ENCODE measurements at regions not wholly inside any gene's neighbourhood (a gene's known extent, or its start where the extent isn't known, plus 50 kb on each side); places are given as distances from the start of the nearest gene placed in this dataset.

- peaks cover 4 to 40% (median 26%) of the 10 kb centered on the region in 10 experiments; a peak in 19 of 20 replicates for H3K4me1 ChIP-seq
- no peak overlapping the region for H3K4me3 ChIP-seq
- TF ChIP-seq Cebpa-rat (IDR thresholded peaks at IDR 0.05) = no peak
- 0 out of 22 replicates have a peak overlapping the region, but pooled peaks of 1 of the 11 experiments have one; percentile 11 for H3K4me2 ChIP-seq
- H3K27ac ChIP-seq = no peak overlapping the region
- H3K36me3 ChIP-seq = no peaks in the 10 kb centered on the region
- peaks cover 0 to 3% (median 0%) of the 10 kb centered on the region in 11 experiments; a peak in 1 of 22 replicates for H4K20me1 ChIP-seq
- H3K9me3 ChIP-seq (replicated peaks in 1 of 11) = no peaks in the 10 kb centered on the region
- H3K27me3 ChIP-seq = peaks cover 0 to 30% (median 12%) of the 10 kb centered on the region in 11 experiments; a peak in 7 of 22 replicates
- no peak overlapping the region for H3K9ac ChIP-seq
Measured at GRCh38 chr3:72587282-72587681, 261.0 kb downstream of the SHQ1 start.

- peaks cover 10 to 46% (median 32%) of the 10 kb centered on the region in 10 experiments; a peak in 19 of 20 replicates for H3K4me1 ChIP-seq
- TF ChIP-seq Cebpa-rat (IDR thresholded peaks at IDR 0.05) = no peak
- H3K27me3 ChIP-seq = peaks cover 0 to 30% (median 12%) of the 10 kb centered on the region in 11 experiments; a peak in 8 of 22 replicates
Measured at GRCh38 chr3:72586694-72587093, 261.6 kb downstream of the SHQ1 start.

GRCh38 chr3:72585966-72586365 lies 262.3 kb downstream of the SHQ1 start:
- H4K20me1 ChIP-seq = peaks cover 0 to 9% (median 0%) of the 10 kb centered on the region in 11 experiments; a peak in 1 of 22 replicates
- H3K4me2 ChIP-seq = no peak overlapping the region
- no peaks in the 10 kb centered on the region for H3K9me3 ChIP-seq (replicated peaks in 1 of 11)
- no peak overlapping the region for H3K9ac ChIP-seq
- no peak overlapping the region for H3K4me3 ChIP-seq
- no peak overlapping the region for H3K27ac ChIP-seq
- H3K4me1 ChIP-seq = peaks cover 11 to 47% (median 37%) of the 10 kb centered on the region in 10 experiments; a peak in 19 of 20 replicates
- no peak for TF ChIP-seq Cebpa-rat (IDR thresholded peaks at IDR 0.05)
- peaks cover 0 to 36% (median 16%) of the 10 kb centered on the region in 11 experiments; a peak in 13 of 22 replicates for H3K27me3 ChIP-seq
- no peaks in the 10 kb centered on the region for H3K36me3 ChIP-seq

More at GRCh38 chr3:72586694-72587093, 261.6 kb downstream of the SHQ1 start:
- no peak overlapping the region for H3K27ac ChIP-seq
- no peak overlapping the region for H3K4me3 ChIP-seq
- H3K4me2 ChIP-seq = no peak overlapping the region
- H3K36me3 ChIP-seq = no peaks in the 10 kb centered on the region
- H3K9me3 ChIP-seq (replicated peaks in 1 of 11) = no peaks in the 10 kb centered on the region
- peaks cover 0 to 7% (median 0%) of the 10 kb centered on the region in 11 experiments; a peak in 1 of 22 replicates for H4K20me1 ChIP-seq
- no peak overlapping the region for H3K9ac ChIP-seq

- no peak for TF ChIP-seq Cebpa-rat (IDR thresholded peaks at IDR 0.05)
Measured at GRCh38 chr3:72584262-72584661, 264.0 kb downstream of the SHQ1 start.

GRCh38 chr3:72582963-72583362 lies 265.3 kb downstream of the SHQ1 start:
- no peak overlapping the region for H3K4me3 ChIP-seq
- H3K4me2 ChIP-seq = peak overlapping the region in 9 of 11 experiments; percentile 62 to 77 (median 70); a peak in 18 of 22 replicates
- peaks cover 0 to 61% (median 41%) of the 10 kb centered on the region in 11 experiments; a peak in 16 of 22 replicates for H3K27me3 ChIP-seq
- no peak for TF ChIP-seq Cebpa-rat (IDR thresholded peaks at IDR 0.05)
- H3K9ac ChIP-seq = no peak overlapping the region
- H3K27ac ChIP-seq = peak overlapping the region in 2 of 11 experiments; percentile 23 to 47; a peak in 3 of 22 replicates
- H3K9me3 ChIP-seq (replicated peaks in 1 of 11) = 0 out of 22 replicates have a peak, but pooled peaks cover 0 to 5% (median 0%) of the 10 kb centered on the region in 11 experiments
- H4K20me1 ChIP-seq = peaks cover 0 to 9% (median 0%) of the 10 kb centered on the region in 11 experiments; a peak in 1 of 22 replicates
- H3K36me3 ChIP-seq = no peaks in the 10 kb centered on the region
- peaks cover 11 to 34% (median 29%) of the 10 kb centered on the region in 10 experiments; a peak in 19 of 20 replicates for H3K4me1 ChIP-seq

More at GRCh38 chr3:72584262-72584661, 264.0 kb downstream of the SHQ1 start:
- Histone ChIP-seq H3K36me3 (no peaks in the 10 kb centered on the region), H3K4me1 (peaks cover 11 to 34% (median 29%) of the 10 kb centered on the region in 10 experiments; a peak in 19 of 20 replicates), H3K27me3 (peaks cover 0 to 53% (median 33%) of the 10 kb centered on the region in 11 experiments; a peak in 16 of 22 replicates), H3K4me2 (no peak overlapping the region), H3K9ac (no peak overlapping the region), H3K4me3 (no peak overlapping the region), H3K27ac (no peak overlapping the region), H3K9me3 (replicated peaks in 1 of 11) (0 out of 22 replicates have a peak, but pooled peaks cover 0 to 5% (median 0%) of the 10 kb centered on the region in 11 experiments), H4K20me1 (peaks cover 0 to 9% (median 0%) of the 10 kb centered on the region in 11 experiments; a peak in 1 of 22 replicates)

GRCh38 chr3:72582211-72582878 lies 265.9 kb downstream of the SHQ1 start:
- H3K27ac ChIP-seq = peak overlapping the region in 4 of 11 experiments; percentile 8 to 47 (median 20); a peak in 3 of 22 replicates

GRCh38 chr3:72580900-72581299 lies 267.3 kb downstream of the SHQ1 start:
- TF ChIP-seq Cebpa-rat (IDR thresholded peaks at IDR 0.05) = no peak
- H4K20me1 ChIP-seq = peaks cover 0 to 9% (median 0%) of the 10 kb centered on the region in 11 experiments; a peak in 1 of 22 replicates
- H3K4me1 ChIP-seq = peaks cover 11 to 34% (median 31%) of the 10 kb centered on the region in 10 experiments; a peak in 19 of 20 replicates
- H3K27me3 ChIP-seq = peaks cover 0 to 56% (median 30%) of the 10 kb centered on the region in 11 experiments; a peak in 16 of 22 replicates
- H3K9ac ChIP-seq = no peak overlapping the region
- H3K27ac ChIP-seq = no peak overlapping the region
- H3K9me3 ChIP-seq (replicated peaks in 1 of 11) = 0 out of 22 replicates have a peak, but pooled peaks cover 0 to 5% (median 0%) of the 10 kb centered on the region in 11 experiments
- no peaks in the 10 kb centered on the region for H3K36me3 ChIP-seq
- H3K4me2 ChIP-seq = 0 out of 22 replicates have a peak overlapping the region, but pooled peaks of 2 of the 11 experiments have one; percentile 69 to 75
- H3K4me3 ChIP-seq = no peak overlapping the region

More at GRCh38 chr3:72582211-72582878, 265.9 kb downstream of the SHQ1 start:
- Histone ChIP-seq H3K4me3 (no peak overlapping the region; a peak in 1 of 20 replicates), H3K27me3 (peaks cover 0 to 63% (median 37%) of the 10 kb centered on the region in 11 experiments; a peak in 16 of 22 replicates), H3K4me2 (peak overlapping the region; percentile 29 to 77 (median 69)), H3K9ac (0 out of 22 replicates have a peak overlapping the region, but pooled peaks of 1 of the 11 experiments have one; percentile 2), H3K36me3 (no peaks in the 10 kb centered on the region), H4K20me1 (peaks cover 0 to 9% (median 0%) of the 10 kb centered on the region in 11 experiments; a peak in 1 of 22 replicates), H3K4me1 (peaks cover 11 to 34% (median 29%) of the 10 kb centered on the region in 10 experiments; a peak in 19 of 20 replicates), H3K9me3 (replicated peaks in 1 of 11) (0 out of 22 replicates have a peak, but pooled peaks cover 0 to 5% (median 0%) of the 10 kb centered on the region in 11 experiments)
- peak in 2 of 11 experiments; percentile 10 to 39; a peak in 1 of 22 replicates for TF ChIP-seq Cebpa-rat (IDR thresholded peaks at IDR 0.05)

GRCh38 chr3:72580246-72580756 lies 267.9 kb downstream of the SHQ1 start:
- Histone ChIP-seq H3K9me3 (replicated peaks in 1 of 11) (0 out of 22 replicates have a peak, but pooled peaks cover 0 to 5% (median 0%) of the 10 kb centered on the region in 11 experiments), H3K9ac (no peak overlapping the region), H3K27ac (no peak overlapping the region), H3K4me3 (no peak overlapping the region), H3K4me2 (no peak overlapping the region), H3K4me1 (peaks cover 11 to 34% (median 30%) of the 10 kb centered on the region in 10 experiments; a peak in 19 of 20 replicates), H3K27me3 (peaks cover 0 to 50% (median 30%) of the 10 kb centered on the region in 11 experiments; a peak in 16 of 22 replicates), H3K36me3 (no peaks in the 10 kb centered on the region), H4K20me1 (peaks cover 0 to 9% (median 0%) of the 10 kb centered on the region in 11 experiments; a peak in 1 of 22 replicates)
- no peak for TF ChIP-seq Cebpa-rat (IDR thresholded peaks at IDR 0.05)

Measured in BLaER1 treated with 17β-estradiol and CSF1 and Interleukin-3, amounts not matched to agents 10 nM and 100 nM (cell line).